MM.1S (cell line): ENCODE measurements at regions not wholly inside any gene's neighbourhood (a gene's known extent, or its start where the extent isn't known, plus 50 kb on each side); places are given as distances from the start of the nearest gene placed in this dataset.

Experiments
- EZH2 ChIP-seq: fragments of 300-600 bp; sonication (generic); optimal IDR thresholded peaks from 2 replicates; pipeline ENCODE3; 2017; ENCODE audit warnings: low read depth, mild to moderate bottlenecking, antibody characterized with exemption, low read length, mixed read lengths
- EZH2phosphoT487 ChIP-seq: fragments of 300-600 bp; sonication (generic); IDR thresholded peaks from 2 replicates; pipeline ENCODE4 v1.6.1; 2018; ENCODE audit warnings: antibody characterized with exemption, low read length
- TF ChIP-seq, protein P1 (sequence below): fragments of 300-600 bp; sonication (generic); IDR thresholded peaks from 2 replicates; pipeline ENCODE4 v1.5.1; 2016; ENCODE audit warnings: antibody characterized with exemption, low read length, mixed read lengths

DNA sequence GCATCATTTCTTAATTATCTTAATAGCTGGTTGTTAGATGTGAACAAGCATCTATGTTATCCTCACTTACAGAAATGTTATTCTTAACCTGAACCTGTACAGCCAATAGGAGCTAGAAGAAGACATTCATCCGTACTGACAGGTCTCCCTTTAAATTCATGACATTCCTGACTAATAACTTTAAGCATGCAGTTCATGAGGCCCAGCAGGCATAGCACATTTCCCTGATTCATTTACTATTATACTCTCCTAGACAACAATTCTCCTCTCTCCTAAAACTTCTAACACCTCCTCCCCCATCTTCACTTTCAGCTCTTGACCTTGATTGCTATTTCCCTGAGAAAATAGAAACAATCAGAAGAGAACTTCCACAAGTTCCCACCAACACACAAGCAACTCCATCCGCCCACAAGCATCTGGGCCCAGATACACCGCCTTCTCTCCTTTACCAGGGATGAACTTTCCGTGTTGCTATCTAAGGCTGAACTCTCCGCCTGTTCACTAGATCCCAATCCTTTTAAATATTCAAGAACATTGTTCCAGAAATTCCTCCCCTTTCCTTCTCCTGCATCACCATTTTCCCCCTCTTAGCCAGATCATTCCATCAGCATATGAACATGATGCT is 62.9 kb upstream of the SPRED1 start:
- TF ChIP-seq, protein P1, sequence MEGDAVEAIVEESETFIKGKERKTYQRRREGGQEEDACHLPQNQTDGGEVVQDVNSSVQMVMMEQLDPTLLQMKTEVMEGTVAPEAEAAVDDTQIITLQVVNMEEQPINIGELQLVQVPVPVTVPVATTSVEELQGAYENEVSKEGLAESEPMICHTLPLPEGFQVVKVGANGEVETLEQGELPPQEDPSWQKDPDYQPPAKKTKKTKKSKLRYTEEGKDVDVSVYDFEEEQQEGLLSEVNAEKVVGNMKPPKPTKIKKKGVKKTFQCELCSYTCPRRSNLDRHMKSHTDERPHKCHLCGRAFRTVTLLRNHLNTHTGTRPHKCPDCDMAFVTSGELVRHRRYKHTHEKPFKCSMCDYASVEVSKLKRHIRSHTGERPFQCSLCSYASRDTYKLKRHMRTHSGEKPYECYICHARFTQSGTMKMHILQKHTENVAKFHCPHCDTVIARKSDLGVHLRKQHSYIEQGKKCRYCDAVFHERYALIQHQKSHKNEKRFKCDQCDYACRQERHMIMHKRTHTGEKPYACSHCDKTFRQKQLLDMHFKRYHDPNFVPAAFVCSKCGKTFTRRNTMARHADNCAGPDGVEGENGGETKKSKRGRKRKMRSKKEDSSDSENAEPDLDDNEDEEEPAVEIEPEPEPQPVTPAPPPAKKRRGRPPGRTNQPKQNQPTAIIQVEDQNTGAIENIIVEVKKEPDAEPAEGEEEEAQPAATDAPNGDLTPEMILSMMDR, result no peak
- no peak for TF ChIP-seq EZH2phosphoT487
- no peak for TF ChIP-seq EZH2
